GM21381 (cell line): ENCODE measurements at regions not wholly inside any gene's neighbourhood (a gene's known extent, or its start where the extent isn't known, plus 50 kb on each side); places are given as distances from the start of the nearest gene placed in this dataset.

Experiments used
- ATAC-seq: cut with Tn5 transposase; IDR thresholded peaks from one replicate; pipeline ENCODE4 v1.9.1; 2021; ENCODE audit warnings: mild to moderate bottlenecking, moderate library complexity; ENCODE audit not compliant: unreplicated experiment

GRCh38 chr10:128973221-128973620 is 493.8 kb upstream of the MGMT start:
- ATAC-seq = no peak

- ATAC-seq = no peak
Measured at GRCh38 chr10:128976856-128977255, 490.2 kb upstream of the MGMT start.

- no peak for ATAC-seq
Measured at GRCh38 chr10:128978211-128978610, 488.8 kb upstream of the MGMT start.

GRCh38 chr10:128979405-128979804 is 487.6 kb upstream of the MGMT start:
- ATAC-seq = no peak

GRCh38 chr10:128981251-128981650 is 485.8 kb upstream of the MGMT start:
- ATAC-seq = no peak

DNA sequence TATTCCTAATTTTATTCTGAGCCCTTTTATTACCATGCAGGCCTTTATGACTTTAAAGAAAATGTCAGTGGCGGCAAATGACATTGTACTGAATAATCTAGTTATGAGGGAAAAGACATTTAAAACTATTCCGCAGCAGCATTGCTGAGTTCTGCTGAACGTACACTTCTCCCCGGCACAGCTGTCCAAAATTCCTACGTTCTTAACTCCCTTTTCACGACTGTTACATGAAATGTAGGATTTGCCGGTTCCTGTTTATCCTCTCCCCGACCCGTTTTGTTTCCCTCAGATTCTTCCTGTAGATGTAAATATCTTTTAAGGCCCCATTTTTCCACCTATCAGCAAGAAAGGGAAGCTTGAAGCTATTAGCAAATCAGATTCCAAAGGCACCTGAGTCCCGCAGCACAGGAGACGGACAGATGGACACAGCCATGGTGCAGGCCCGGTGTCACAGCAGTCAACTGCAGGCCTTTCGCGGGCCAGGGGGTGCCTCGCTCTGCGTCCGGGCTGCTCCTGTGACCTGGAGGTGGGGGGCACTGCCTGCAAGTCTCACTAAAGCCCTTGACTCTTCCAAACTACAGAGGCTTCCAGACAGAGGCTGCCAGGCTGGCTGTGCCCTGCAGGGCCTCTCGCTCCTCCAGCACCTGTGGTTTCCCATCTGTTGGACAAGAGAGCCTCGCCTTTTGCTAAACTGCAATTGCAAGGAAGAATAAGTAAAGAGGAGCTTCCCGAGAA is 485.0 kb upstream of the MGMT start:
- ATAC-seq = no peak

DNA sequence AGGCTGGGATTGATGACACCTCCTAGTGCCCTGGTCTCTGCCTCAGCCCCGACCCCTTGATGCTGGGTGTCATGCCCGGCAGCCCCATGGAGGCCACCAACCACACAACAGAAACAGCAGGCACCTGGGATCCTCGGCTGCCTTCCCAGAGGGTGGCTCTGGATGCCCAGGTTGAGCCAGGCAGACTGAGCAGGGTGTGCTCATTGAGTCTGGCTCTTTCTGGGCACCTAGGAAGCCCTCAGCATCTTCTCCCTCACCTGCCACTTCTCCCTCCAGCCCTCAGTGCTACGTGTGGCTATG is 484.5 kb upstream of the MGMT start:
- ATAC-seq = no peak

DNA sequence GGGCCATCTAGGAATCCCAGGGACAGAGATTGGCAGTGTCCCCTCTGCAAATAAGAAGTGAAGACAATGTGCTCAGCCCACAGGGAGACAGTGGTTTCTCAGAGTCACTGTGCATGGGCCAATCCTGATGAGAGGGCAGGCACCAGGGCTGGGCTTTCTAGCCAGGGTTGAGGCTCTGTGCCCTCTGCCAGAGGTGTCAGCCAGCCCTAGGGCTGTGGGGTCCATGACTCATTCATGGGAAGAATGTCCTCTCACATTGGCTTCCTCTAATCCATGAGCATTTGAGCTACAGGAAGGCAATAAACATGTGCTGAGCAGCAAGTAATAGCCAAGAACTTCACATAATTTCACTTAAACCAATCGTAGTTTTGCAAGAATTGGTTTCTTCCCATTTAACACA is 482.0 kb upstream of the MGMT start:
- ATAC-seq = no peak

DNA sequence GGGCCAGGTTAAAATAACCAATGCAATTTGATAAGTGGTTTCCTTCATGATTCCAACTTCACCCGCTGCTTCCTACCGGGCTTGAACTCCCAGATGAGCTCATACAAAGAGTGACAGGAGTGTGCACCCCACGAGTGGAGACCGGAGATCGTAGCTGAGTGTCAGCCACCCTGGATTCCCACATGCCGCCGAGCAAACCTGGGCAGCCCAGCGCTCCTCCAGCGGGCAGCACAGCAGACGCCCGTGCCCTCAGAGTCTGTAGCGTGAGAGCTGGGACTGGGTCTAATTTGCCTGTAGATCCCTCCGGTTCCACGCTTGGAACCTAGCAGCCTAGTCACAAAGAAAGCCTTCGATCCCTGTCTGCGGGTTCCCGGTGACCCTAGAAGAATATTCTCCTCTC is 476.1 kb upstream of the MGMT start:
- ATAC-seq = no peak

DNA sequence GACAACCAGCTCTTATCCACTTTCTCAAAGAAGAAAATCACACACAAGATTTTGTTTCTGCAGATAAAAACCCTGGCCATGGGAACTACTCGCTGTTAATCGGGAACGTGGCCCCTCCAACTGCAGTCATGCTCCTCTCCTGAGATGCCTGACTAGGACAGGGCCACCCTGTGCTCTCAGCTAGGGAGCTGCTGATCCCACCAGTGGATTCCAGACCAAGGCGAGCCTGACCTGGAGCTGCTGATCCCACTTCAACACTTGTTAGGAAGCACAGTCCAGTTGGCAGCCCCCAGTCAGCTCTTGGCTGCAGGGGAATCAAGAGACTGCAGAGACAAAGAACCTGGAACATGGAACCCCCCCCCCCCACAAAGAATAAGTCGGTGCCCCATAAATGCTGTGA is 474.3 kb upstream of the MGMT start:
- no peak for ATAC-seq

GRCh38 chr10:128993443-128993842 is 473.6 kb upstream of the MGMT start:
- ATAC-seq = no peak

DNA sequence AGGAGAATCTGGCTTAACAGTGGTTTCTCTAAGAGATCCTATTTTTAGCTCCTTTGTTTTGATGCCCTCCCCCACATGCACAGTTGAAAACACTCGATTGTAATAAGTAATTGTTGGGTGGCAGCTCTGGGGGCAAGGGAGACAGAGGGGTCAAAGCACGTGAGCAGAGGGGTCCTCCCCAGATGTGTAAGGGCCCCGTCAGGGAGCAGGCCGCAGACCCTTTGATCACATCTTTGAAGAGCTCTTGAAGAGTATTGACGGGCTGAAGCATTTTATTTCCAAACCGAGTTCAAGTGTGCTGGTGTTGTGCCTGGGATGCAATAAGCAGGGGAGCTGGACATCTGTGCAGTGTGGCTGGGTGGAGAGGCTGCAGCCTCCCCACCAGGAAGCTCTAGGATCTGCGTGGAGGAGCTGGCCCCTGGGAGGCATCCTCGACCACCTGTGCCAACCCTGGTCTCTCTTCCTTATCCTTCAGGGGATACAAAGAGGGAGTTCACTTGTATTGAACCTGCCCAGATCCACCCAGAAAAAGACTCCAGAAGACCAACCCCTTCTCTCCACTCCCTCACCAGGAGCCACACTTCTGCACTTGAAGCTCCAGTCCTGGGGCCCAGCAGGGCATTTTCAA is 473.0 kb upstream of the MGMT start:
- ATAC-seq = no peak

DNA sequence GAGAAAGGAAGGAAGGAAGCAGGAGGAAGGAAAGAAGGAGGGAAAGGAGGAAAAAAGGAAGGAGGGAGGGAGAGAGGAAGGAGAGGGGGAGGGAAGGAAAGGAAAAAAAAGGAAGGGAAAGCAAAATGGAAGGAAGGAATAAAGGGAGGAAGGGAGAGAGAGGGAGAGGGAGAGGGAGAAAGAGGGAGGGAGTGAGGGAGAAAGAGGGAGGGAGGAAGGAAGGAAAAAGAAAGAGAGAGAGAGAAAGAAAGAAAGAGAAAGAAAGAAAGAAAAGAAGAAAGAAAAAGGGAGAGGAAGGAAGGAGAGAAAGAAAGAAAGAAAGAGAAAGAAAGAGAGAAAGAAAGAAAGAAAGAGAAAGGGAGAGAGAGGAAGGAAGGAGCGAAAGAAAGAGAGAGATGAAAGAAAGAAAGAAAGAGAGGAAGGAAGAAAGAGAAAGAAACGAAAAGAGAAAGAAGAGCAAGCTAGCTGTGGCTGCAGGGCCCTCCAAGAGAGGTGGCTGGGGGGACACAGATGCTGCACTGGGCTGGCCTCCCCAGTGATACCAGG is 472.4 kb upstream of the MGMT start:
- ATAC-seq = no peak

- ATAC-seq = no peak
Measured at GRCh38 chr10:128995676-128996075, 471.4 kb upstream of the MGMT start.

GRCh38 chr10:128996092-128996491 is 470.9 kb upstream of the MGMT start:
- no peak for ATAC-seq

- ATAC-seq = no peak
Measured at GRCh38 chr10:128998101-128998805, 468.8 kb upstream of the MGMT start.

GRCh38 chr10:129004398-129004797 is 462.6 kb upstream of the MGMT start:
- ATAC-seq = no peak

GRCh38 chr10:129005080-129005479 is 462.0 kb upstream of the MGMT start:
- no peak for ATAC-seq

GRCh38 chr10:129005804-129006203 is 461.2 kb upstream of the MGMT start:
- ATAC-seq = no peak

DNA sequence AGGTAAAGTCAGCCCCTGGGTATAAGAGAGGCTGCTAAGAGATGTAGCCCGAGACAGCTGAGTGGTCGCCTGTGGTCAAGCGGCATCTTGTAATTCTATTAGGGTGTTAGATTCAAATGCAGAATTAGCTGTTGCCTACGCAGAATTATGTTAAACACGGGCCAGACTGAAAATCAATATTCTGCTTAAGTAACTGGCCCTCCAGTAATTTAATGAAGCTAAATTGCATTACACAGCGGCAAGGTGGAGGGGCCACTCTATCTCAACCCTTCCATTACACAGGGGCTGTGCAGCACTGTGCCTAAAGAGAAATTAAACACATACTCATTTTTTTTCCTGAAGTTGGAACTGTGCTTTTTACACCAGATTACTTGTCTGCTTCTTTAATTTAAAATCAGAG is 448.5 kb upstream of the MGMT start:
- no peak for ATAC-seq

DNA sequence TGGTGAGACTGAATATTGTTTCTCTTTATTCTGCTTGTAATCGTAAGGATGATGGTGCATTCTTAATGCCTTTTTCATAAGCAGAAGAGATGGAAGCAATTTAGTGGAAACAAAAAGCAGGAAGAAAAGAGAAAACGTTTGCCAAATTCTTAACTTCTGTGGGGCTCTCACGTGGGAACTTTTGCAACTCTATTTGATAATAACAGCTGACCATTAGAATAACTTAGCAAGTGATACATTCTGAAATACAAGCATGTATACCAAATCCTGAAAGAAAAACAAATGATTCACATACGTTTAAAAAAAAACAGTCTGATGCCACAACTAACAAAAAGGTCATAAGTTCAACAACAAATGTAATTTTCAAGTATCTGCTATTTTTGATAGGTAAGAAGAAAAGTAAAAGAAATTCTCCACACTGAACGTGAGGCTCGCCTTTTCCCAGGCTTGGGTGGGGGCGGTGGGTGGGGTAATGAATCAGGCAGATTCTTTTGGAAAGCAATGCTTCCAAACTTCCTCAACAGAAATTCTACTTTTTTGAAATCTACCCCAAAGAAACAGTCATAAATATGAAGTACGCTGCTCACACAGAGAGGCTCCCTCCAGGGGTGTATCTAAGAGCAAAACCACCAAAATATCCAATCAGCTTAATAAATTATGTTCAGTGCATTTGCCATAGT is 446.2 kb upstream of the MGMT start:
- no peak for ATAC-seq
